HG03108 (cell line): ENCODE measurements at regions not wholly inside any gene's neighbourhood (a gene's known extent, or its start where the extent isn't known, plus 50 kb on each side); places are given as distances from the start of the nearest gene placed in this dataset.

ENCODE experiments used
- ATAC-seq: cut with Tn5 transposase; IDR thresholded peaks from one replicate; pipeline ENCODE4 v1.9.1; 2021; ENCODE audit warnings: moderate library complexity; ENCODE audit not compliant: unreplicated experiment

DNA sequence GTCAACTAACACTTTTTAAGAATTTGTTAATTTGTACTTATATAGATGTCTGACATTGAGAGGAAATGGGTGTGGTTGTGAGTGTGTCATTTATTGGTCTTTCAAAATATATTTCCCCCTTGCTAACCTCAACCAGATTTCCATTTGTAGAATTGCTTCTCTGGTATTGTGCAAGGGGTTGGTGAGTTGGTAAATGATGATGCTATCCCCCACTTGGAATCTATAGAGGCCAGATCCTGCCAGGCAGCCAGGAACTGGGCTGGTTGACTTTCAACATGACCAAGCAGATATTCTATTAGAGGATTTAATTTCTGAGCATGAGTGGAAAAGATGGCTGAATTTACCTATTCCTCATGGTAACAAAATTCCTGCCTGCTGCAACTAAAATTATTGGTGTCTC lies 306.6 kb upstream of the KIF2A start:
- no peak for ATAC-seq

DNA sequence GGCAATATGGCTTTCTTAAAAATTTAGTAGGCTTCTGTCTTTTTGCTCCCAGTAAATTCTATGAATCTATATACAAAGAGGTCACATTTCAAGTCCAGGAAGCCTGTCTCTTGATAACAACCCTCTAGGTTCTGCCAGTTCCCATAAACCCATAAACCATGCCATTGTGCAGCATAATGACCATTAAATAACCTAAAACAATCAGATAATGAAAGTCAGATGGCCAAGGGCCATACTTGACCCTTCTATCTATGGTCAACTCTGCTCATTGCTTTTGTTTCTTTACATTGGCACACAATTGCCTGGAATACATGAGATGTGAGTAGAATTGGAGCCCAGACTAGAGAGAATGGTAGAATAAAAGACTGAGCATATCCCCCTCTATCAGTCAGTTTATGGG lies 305.4 kb upstream of the KIF2A start:
- ATAC-seq, result no peak

DNA sequence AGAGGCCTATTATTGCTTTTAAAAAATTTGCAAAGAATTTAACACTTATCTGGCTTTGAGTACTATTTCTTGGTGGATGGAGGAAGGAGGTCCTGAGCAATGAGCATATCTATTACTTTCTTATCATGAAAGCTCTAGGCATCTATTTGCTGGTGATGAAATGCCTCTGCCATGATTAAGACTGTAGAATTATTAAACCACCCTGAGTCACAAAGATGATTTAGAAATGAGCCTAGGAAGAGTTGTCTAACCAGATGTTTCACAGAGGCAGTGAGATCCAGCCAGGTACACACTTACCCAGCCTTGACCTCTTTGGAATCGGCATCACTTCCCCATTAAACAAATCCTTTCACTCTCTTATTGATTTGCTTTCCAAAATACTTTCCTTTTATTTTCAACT lies 304.4 kb upstream of the KIF2A start:
- no peak for ATAC-seq

DNA sequence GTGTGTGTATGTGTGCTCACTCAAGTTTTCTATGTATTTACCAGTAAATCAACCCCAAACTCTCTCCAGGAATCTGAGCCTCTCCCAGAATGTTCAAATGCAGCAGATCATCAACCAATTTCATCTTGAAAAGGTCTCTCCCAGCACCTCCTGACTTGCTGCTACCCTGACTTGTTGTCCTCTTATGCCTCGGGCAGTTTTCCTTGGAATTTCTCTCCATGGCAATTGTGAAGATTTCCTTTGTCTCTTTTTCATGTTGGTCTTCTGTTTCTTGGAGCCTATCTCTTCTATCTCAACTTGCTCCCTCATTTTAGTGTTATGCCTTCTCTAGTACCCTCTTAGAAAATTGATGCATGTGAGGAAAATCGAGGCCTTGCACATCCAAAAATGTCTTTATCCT lies 303.6 kb upstream of the KIF2A start:
- ATAC-seq, result no peak

DNA sequence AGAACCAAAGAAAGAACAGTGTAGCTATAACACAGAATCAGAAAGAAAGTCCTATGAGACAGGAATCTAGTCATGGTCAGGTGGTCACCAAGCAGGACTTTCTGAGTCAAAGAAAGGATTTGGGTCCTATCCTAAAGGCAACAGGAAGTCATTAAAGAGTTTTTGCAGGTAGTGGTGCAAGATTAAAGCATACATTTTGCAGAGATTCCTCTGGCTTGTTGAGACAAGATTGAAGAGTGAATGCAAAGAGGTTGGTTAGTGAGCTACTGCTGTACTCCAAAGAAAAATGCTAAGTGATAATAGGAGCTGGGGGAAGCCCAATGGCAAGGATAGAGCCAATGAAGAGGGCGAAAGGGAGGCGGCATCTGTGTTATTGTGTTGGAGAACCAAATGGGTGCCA lies 300.5 kb upstream of the KIF2A start:
- no peak for ATAC-seq

DNA sequence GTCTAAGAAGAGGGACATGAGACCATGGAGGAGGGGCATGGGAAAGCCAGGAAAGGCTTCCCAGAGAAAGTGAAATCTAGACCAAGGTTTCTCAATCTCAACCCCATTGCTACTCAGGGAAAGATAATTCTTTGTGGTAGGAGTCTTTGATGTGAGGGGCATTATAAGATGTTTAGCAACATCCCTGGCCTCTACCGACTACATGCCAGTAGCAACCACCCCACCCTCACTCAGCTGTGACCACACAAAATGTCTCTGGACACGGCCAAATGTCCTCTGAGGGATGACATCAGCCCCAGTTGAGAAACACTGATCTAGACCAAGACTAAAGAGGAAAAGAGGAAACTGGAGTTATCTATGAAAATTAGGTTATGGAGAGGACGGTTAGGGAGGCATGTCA lies 298.5 kb upstream of the KIF2A start:
- no peak for ATAC-seq

DNA sequence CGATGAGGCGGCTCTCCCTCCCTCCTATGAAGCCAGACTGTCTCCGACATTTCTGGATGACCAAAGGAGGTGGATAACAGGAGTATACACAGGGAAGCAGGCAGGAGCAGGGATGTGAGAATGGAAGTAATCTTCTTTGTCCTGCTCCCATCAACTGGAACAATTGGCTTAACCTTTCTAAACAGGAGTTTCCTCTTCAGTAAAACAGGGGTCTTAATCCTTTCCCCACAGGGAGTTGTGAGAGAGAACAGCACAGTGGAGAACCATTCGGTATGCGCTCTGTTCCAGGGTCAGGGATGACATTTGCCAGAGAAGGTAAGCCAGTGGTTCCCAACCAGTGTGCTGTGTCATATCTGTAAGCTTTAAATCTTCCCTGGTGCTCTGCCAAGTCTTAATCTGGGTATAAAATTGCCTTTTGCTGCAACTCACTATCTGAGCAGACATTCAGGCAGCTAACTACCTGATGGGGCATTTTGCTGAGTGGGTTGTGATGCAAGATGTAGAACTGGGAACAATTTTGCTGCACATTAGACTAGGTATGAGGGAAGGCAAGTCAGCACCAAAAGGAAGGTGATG lies 294.8 kb upstream of the KIF2A start:
- ATAC-seq, result no peak

DNA sequence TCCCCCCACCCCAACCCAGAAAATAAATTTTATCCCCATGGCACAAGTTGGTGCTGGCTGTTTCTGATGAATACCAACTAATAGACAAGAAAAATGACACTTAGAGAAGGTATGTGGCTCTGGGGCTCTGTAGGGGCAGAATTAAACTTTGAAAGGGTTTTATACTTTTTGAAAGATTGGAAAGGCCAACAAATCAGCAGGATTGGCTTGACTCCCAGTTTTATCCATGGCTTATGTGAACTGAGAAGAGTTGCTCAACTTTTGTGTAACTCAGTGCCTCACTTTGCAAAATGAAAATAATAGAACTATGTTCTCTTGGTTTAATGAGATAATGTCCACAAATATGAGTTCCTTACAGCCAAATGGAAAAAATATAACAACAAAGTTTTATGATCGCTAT lies 288.9 kb upstream of the KIF2A start:
- no peak for ATAC-seq

DNA sequence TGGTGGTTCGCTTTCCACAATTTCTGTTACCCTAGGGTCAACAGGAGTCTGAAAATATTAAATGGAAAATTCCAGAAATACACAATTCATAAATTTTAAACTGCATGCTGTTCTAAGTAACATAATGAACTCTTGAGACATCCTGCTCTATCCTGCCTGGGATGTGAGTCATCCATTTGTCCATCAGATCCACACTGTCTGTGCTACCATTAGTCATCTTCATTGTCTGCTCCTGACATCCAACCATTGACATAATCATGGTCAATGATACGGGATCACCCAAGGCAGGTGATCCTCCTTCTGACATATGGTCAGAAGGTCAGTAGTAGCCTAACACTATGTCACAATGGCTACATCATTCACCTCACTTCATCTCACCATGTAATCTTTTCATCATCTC lies 276.7 kb upstream of the KIF2A start:
- ATAC-seq, result no peak

DNA sequence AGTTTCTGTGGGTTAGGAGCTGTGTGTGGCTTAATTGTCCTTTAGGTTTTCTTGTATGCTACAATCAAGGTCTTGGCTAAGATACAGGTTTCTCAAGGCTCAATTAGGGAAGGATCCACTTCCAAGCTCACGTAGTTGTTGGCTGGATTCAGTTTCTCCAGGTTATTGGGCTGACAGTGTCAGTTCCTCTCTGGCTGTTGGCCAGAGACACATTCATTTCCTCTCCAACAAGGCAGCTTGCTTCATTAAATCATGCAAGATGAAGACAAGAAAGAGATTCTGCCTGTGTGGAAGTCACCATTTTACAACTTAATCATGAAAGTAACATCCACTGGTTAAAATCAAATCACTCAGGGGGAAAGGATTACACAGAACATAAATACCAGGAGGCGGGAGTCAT lies 275.7 kb upstream of the KIF2A start:
- no peak for ATAC-seq

DNA sequence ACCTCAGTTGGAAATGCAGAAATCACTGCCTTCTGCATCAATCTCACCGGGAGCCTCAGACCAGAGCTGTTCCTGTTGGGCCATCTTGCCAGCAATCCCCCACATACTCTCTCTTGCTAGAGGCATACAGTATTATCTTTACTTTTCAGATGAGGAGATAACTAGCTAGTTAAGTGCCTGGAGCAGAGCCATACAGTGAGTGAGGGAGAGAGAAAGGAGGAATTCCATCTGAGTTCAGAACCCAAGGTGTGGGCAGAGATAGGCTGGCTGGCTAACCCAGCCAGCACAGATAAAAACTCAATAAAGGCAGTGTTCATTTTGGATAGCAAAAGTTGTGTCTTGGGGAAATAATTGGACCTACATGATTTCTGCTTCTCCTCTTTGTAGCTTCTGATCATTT lies 268.0 kb upstream of the KIF2A start:
- no peak for ATAC-seq

DNA sequence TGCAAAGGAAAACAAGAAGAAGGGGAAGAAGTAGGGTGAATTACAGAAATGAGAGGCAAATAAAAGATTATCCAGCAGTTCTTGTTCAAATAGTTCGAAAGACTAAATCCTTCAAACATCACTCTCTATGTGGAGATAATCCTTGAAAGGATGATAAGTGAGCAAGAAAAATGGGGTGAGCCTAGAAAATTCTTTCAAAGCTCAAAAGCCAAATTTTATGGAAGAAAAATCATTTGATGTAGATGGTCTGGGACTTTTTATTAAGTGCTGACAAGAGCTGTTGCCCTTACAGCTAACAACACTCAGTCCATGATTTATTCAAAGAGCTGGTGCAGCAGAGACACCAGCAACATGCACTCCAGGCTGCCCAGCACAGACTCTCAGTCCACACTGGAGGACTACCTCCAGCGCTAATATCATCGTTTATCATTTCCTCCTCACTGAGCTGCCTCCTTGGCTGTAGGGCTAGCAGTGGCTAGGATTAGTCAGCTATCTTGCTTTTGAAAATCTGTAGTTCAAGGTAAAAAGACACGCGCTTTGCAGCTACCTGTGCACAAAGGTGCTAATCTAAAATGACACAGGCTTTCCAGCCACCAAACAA lies 264.8 kb upstream of the KIF2A start:
- no peak for ATAC-seq

DNA sequence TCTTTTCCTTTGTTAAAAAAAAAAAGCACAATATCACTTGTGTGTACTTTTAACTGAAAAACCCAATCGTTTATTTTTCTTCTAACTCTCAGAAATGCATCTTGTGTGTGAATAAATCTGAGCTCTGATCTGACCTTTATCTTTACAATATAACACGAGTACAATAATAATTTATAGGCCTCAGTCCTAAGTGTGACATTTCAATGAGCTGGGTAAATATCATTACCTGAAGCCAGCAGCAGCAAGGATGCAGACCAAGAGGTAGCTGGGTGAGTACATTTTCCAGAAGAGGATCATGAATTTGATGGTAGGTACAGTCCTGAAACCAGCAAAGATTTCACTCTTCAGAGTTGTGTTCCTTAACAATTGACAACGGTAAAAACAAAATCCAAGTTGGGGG lies 264.0 kb upstream of the KIF2A start:
- no peak for ATAC-seq

DNA sequence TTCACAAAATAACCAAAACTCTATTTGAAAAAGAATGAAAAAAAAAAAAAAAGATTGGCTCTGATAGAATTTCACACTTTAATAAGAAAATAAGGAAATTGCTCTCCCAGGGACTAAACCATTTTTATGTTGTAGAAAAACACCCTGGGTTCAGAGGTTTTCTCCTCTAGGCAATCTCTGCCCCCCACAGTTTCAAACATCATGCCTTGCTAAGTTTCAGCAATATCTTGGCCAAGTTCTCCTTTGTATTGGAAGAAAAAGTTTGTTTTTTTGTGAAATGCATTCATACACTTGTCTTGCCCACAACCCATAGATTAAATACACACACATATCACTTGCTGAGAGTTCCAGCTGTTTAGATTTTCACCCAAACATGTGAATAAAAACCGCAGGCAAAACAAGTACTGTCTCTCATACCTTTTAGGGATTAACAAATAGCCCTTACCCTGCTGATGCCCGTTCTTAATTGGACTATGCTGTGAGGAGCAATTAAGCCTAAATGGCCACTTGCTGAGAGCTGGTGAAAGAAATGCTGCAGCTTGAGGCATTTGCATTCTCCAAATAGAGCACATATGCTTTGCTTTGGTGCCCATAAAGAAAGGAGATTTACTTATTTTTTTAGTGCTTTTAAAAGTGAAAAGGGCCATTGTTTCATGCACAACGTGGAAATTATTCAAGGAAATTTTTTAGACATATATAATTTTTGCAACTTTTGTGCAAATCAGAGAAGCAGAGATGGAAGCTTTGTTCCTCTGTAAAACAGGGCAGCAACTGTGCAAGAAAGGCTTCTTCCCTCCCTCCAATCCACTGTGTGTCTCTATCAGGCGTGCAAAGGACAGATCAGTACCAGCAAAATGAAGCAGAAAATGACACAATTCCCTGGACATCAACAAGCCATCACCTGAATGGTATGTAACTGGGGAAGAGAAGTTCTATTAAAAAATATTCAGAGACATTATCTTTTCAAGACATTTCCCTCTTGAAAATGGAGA lies 262.4 kb upstream of the KIF2A start:
- ATAC-seq, result no peak

DNA sequence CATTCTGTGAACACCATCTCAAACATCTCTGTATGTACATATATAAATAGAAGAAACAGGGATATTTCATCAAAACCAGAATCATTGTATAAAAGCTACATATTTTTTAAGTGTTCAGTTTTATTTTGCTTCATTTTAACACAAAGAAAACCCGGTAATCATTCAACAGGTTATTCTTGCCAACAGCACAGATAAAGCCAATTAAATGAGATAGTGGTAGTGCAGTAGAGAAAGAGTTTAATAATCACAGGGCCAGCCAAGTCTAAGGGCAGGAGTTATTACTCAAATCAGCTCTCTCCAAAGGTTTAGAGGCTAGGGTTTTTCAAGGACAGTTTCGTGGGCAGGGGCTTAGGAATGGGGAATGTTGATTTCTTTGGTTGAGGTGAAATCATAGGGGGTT lies 261.0 kb upstream of the KIF2A start:
- no peak for ATAC-seq

DNA sequence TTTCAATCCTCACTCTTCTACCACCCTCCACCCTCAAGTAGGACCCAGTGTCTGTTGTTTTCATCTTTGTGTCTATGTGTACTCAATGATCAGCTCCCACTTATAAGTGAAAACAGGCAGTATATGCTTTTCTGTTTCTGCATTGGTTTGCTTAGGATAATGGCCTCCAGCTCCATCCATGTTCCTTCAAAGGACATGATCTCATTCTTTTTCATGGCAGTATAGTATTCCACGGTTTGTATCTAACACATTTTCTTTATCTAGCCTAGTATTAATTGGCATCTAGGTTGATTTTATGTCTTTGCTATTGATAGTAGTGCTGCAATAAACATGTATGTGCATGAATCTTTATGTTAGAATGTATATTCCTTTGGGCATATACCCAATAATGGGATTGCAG lies 259.8 kb upstream of the KIF2A start:
- ATAC-seq, result no peak

DNA sequence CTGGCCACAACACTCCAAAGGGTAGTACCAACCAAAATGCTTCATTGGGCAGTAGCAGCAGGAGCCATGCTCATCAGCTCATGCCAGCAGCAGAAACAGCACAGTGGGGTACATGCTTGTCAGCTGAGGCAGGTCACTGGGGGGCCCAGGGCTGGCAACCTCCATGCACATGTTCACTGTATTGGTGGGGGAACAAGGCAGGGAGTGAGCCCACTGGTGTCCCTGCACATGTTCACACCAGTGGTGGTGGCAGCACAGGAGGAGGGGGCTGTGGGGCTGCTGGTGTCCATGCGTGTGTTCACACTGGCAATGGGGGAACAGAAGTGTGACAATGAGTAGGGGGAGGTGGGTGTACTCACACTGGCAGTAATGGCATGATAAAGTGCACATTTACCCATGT lies 254.3 kb upstream of the KIF2A start:
- ATAC-seq, result no peak

DNA sequence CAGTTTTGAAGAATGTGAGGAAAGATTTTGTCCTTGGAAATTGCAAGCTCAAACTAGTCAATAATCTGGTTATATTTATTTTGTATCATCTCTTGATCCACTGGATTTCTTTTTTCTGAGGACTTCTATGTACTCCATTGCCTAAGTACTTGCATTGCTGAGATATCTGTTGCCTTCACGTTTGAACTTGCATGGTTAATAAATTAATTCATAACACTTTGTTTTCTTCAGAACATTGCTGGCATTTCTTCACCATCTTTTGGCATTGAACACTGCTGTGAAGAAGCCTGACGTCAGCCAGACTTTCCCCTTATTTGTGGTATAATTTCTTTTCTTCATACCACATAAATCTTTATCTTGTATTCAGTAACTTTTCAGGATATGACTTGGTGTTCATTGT lies 246.0 kb upstream of the KIF2A start:
- ATAC-seq, result no peak

DNA sequence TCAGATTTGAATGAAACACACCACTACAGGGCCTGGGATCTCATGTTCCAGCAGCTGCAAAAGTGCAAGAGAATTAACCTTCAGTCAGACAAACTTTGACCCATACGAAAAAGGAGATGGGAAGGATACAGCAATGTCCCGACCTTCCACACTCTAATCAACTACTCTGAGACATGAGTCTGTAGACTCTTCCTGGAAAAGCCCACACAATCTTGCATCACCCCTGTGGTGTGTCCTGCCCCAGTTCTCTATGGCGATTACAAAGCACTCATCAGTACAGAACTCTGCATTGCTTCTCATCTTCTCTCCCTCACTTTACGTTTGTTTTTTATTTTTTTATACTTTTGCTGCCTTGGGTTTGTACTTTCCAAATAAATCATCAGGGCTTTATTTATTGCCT lies 241.0 kb upstream of the KIF2A start:
- no peak for ATAC-seq

DNA sequence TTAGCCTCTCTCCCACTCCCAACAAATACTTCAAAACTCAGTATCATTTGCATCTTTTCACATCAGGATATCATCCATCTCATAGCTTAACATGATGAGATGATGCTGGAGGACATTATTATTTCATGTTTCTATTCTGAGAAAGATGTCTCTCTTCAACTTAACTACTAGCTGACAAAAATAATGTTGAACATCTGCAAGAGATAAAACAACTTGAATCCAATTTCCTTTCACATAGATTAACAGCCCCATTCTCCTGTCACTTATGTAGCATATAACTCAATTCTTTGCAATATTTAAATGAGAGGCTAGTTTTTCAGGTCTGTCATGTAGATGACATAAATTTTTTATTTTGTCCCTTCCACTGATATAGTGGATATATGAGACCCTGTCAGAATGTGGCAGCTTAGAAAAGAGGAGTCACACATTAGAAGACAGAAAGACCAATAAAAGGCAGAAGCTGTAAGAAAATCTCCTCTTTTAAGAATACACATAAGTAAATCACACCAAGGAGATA lies 239.2 kb upstream of the KIF2A start:
- no peak for ATAC-seq

DNA sequence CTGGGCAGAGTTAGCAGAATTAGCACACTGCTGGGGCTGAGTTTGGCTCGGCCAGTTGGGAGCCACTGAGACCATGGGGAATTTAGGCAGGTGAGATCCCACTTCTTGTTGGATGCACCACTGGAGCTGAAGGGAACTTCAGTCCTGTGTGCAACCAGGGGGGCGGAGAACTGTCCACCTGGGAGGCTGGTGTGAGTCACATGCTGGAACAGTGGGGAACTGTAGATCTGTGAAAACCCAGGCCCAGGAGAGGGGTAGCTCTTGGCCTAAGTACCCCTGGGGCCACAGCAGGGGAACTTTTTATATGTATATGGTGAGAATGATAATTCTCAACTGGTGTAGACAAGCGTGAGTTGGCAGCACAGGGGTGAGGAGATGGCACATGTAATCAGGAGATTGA lies 237.5 kb upstream of the KIF2A start:
- no peak for ATAC-seq

DNA sequence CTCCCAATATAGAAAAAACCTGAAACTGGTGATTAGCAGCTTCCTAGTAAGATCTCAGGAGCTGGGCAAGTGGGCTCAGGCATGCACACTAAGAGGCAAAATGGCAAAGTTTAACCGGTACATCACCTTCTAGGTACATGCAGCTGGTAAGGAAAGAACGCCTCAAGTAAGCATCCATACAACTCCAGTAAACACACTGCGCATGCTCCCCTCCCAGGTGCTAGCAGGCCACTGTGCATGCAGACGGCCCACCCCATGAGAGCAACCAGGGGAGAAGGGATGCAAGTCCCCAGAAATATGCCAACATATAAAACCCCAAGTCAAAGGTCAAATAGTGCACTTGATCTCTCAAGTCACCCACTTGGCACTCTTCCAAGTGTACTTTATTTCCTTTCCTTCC lies 228.6 kb upstream of the KIF2A start:
- ATAC-seq, result no peak
